Left cardiac atrium (tissue), 4 donors: ENCODE measurements at regions not wholly inside any gene's neighbourhood (a gene's known extent, or its start where the extent isn't known, plus 50 kb on each side); places are given as distances from the start of the nearest gene placed in this dataset.
A peak's percentile ranks its signal among the peaks of the same experiment; 100 is the strongest.
"Not testable (repeated sequence)": the region's sequence is repeated elsewhere in the genome, so short reads cannot be mapped to it uniquely, and the experiment has no call there.

Experiments
- ATAC-seq, 2 donors: fragments of 200-7000 bp; cut with Tn5 transposase; one replicate each; pipeline ENCODE4 v1.9.1; 2020; ENCODE audit warnings: mild to moderate bottlenecking in 2 of 2, moderate library complexity in 2 of 2
- DNase-seq: peaks from one replicate; pipeline ENCODE4 v3.0.0-alpha.2; 2020
- intact Hi-C, 2 donors: fragments of 100-400 bp; cut with DNase I; formaldehyde crosslinking; loops; one replicate each; pipeline versions ENCODE4 v1.14.1 to v1.15.1; 2022 to 2023
- donor health status: DM: no; HTN: yes; CAD: no.
- donor health status: DM: no; HTN: yes; CAD: no; lungs with severe emphysema.
- donor health status: DM: yes; HTN: yes; CAD: no.
- donor health status: Dilated cardiomyopathy.

DNA sequence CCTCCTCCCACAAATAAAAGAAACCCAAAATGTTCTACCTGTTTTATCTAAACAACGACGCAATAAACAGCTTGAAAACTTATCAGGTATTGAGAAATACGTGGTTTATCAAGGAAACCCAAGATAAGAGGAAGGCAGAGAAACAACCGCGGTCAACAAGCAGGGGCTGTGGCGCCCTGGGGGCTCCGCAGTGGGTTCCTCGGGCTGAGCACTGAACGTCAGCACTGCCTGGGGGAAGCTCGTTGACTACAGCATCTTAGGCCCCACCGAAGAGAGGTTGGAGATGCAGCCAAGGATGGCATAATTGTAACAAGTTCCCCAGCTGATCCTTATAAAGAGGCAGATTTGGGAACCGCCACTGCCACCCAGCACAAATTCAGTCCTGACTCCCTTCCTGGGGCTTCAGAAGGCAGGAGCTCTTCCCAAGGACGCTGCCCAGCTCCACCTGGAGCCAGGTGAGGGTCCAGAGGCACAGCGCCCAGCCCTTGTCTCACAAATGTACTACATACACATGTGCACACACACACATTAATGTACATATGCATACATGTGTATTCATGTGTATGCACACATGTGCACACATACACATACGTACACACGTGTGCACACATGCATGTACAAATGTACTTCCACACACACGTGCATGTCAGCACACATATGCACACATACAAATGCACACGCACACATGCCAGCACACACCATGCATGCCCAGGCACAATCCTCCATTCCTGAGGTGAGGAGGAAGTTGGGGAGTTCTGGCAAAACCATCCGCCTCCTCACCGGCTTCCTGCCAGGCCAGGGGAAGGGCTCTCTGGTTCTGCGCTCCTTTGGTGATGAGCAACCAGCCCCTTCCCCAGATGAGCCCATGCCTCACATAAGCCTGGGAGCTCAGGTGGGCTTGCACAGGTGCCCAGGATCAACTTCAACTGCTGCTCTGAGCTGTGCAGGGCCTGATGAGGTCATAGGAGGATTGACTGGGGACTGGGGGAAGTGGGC, 251.1 kb downstream of the NPHP4 start:
- intact Hi-C loops: loop anchor here (10.0 kb wide), 2 partner anchors 96 to 1086 kb away; partner anchors contain the start of gene AJAP1 (in 1 of the 2)
- DNase-seq (no peak), ATAC-seq (no peak)

DNA sequence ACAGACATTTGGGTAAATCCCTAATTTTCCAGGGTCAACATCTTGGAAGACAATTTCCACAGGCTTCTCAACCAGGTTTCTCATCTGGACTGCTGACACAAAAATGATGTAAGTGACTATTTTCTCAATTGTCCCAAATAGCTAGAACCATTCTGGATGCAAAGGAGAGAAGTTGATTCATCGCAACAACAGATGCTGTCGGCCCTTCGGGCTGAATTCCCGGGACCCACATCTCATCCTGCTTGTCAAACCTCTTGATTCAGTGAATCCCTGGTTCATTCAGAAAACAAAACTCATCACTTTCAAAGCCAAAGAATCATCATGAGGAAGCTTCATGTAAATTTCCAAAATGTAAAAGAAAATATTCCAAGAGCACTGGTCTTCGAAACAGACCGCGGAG, 251.8 kb downstream of the NPHP4 start:
- no peak for ATAC-seq
- no peak for DNase-seq
- intact Hi-C loops: loop anchor here (10.0 kb wide), 2 partner anchors 96 to 1086 kb away; partner anchors contain the start of gene AJAP1 (in 1 of the 2)

DNA sequence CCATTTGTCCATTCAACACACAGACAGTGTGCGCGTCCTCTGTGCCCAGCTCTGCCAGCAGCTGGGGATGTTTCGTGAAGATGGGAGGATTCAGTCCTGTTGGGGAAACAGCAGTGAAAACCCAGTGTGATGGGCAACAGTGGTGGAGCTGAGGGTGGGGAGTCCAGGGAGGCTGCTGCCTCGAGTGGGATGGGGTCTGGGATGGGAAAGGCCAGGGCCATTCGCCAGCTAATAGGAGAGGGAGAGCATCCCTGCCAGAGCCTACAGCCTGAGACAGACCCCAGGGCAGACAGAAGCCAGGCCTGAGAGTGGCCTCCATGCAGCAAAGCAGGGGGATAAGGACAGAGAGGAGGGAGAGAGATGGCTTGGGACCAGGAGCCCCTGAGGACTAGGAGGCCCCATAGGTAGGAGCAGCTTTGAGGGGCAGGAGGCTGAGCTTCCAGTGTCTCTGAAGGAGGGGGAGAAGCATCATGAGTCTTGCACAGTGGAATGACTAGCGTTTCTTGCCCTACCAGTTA, 252.6 kb downstream of the NPHP4 start:
- no peak for DNase-seq
- intact Hi-C loops: loop anchor here (10.0 kb wide), 2 partner anchors 95 to 1085 kb away; partner anchors contain the start of gene AJAP1 (in 1 of the 2)
- no peak for ATAC-seq

DNA sequence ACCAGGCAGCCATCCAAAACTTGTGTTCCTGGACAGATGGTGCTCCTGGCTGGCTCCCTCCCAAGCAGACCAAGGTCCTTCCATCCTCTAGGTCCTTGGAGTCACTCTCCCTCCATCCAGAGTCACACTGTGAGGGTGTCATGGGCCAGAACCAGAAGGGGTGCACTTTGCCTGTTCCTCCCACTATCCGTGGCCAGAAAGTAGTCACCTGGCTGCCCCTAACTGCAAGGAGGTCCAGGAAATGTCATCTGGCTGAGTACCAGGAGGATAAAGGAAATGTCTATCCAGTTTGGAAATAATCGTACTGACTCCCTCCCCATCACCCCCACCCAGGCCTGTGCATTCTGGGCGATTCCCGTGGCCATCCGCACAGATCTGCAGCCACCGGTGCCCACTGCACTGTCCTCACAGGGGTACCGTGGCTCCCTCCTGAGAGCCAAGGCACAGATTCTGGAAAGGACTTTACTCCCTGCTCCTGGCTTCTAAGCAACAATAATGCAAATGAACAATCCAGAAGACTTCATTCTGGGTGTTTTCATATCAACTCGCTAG, 253.2 kb downstream of the NPHP4 start:
- ATAC-seq (no peak), DNase-seq (no peak)
- intact Hi-C loops: no loop called here

DNA sequence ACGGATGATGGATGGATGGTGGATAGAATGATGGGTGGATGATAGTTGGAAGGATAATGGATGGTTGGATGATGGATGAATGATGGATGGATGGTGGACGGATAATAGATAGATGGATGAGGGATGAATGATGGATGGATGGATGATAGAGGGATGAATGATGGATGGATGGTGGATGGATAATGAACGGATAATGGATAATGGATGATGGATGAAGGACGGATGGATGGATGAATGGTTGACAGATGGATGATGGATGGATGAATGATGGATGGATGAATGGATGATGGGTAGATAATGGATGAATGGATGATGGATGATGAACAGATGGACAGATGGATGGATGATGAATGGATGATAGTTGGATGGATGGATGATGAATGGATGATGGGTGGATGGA, 255.1 kb downstream of the NPHP4 start:
- ATAC-seq: no peak
- intact Hi-C loops: no loop called here

DNA sequence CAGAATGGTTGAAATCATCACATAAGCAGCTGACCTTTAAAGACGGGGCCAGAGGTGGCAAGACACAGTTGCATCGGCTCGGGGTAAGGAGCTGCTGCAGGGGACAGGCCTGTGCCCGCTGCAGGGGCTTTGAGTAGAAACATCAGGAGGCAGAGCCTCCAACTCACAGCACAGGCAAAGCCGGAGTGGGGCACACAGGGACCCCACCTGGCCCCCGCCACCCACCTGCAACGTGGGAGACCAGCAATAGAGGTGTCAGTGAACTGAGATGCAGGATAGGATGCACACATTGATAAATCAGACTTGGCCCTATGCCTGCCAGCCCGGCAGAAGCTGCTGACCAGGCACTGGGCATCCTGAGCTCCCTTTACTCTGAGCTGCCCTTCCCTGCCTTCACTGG, 257.2 kb downstream of the NPHP4 start:
- intact Hi-C loops: no loop called here
- no peak for DNase-seq
- ATAC-seq: no peak

More for the DNA sequence above, 255.1 kb downstream of the NPHP4 start:
- DNase-seq: no peak

DNA sequence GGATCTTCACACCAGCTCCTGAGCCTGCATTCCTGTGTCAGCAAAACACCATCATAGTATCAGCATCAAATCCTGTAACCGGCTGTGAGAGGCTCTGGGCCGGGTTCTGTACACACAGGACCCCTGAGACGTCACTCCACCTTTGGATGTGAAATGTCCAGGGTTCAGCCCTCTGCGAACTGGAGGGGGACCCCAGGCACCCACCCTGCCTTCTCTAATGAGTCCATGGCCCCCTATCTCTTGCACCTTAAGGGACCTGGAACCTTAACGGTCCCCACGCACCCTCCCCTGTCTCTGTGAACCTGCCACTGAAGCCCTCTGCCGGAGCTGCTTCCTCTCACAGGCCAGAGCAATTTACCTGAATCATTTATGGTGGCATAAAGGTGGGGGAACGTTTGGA, 257.8 kb downstream of the NPHP4 start:
- ATAC-seq (no peak), DNase-seq (no peak)
- intact Hi-C loops: no loop called here

DNA sequence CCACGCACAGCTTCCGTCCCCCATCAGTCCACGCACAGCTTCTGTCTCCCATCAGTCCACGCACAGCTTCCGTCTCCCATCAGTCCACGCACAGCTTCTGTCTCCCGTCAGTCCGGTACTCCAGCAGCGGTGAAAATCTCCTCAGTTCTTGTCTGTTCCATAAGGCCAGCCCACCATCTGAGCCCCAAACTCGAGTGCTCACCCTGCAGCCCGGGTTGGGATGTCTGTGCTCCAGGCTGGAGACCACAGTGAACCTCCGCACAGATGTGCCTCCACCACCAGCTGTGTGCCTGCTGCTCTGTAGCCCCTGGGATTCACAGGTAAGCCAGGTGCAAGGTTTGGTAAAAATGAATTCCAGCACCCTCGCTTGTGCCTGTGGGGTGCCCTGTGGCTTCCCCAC, 258.6 kb downstream of the NPHP4 start:
- intact Hi-C loops: no loop called here
- ATAC-seq (no peak), DNase-seq (no peak)

DNA sequence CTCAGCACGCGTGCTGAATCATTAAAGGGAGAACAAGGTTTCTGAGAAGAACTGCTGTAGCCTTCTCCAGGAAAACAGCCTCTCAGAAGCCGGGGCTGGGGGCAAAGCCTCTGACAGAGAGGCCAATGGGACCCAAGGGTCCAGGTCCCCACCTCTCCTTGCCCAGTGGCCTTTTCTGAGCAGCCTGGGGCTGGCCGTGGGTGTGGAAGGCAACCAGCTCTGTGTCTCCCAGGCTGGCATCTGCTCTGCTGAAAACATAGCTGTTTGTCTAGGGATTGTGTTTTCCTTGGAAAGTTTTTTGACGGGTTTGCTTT, 261.2 kb downstream of the NPHP4 start:
- intact Hi-C loops: no loop called here
- DNase-seq (no peak), ATAC-seq (no peak)

DNA sequence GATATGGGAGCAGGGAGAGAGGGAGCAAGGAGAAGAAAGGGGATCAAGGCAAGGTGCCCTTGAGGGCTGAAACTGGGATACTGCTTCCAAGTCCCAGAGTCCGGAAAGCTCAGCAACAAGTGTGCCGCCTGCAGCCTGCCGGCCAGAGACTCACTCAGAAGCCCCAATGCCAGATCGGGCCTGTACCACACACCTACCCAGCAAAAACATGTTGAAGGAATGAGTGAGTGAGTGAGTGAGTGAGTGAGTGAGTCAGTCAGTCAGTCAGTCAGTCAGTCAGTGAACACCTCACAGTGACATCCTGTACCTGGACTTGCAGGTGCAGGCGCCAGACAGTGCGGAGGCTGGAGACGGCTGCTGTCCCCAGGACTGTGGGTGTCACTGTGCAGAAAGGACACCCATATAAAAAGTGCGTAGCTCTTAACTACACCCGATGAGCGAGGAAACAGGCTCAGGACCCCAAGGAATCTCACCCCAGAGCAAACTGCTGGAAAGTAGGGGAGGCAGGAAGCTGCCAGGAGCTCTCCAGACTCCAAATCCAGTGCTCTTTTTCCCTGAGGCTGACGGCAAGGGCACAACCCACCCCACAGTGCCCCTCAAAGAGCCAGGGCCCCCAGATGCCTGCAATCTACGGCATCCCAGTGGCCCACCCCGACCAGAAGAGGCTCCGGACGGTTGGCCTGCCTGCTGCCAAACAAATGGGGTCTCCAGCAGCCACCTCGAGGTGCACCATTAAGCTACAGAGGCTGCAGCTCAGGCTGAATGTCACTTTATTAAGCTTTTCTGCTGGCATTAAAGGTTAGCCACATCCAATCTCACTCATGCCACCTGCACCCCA, 261.7 kb downstream of the NPHP4 start:
- intact Hi-C loops: no loop called here
- ATAC-seq (no peak), DNase-seq (no peak)

DNA sequence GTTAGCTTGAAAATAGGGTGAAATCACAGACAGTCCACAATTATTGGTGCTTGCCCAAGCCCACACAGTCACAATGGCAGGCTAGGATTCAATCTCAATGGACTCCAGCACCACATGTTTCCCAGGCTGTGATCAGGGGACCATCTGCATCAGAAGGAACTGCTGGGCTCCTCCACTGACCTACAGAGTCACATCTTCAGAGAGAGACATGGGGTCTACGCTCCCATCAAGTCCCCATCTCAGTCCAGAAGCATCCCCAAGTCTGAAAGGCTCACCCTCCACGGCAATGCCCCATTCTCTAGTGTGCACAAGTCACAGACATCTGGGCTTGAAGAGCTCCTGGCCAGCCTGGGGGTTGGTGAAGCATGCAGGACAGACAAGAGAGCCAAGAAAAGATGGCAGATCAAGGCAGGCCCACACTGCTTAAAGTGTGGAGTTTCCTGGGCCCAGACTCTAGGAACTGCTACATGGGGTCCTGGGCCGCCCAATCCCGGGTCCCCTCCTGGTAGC, 262.5 kb downstream of the NPHP4 start:
- intact Hi-C loops: no loop called here
- no peak for DNase-seq
- ATAC-seq: no peak

DNA sequence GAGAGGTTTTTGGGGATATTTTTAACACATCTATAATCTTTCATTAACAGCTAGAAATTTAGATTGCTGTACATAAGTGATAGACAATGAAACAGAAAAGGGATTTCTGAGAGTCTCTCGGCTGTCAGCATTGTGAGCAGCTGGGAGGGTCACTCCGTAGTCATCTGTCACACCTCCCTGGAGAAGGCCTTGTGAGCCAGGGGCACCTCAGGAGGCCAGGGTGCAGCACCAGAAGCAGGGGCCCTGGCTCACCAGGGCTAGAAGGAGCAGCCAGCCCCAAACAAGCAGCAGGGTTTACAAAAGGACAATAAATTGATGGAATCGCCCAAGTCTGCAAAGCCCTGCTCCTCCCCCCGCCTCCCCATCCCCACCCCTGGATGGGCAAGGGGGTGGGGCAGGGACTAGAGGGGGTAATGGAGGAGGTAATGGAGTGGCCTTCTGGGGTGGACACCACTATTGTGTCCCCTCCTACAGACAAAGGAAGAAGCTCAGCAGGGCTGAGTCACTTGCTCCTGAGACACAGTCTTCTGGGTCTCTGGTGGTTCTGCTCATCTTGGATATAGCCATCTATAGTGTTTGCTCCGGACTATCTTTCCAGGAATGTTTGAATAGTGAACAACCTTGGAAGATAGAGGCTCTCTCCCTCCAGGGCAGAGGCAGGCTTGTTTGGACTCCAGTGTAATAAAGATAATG, 263.4 kb downstream of the NPHP4 start:
- ATAC-seq (no peak), DNase-seq (no peak)
- intact Hi-C loops: no loop called here

DNA sequence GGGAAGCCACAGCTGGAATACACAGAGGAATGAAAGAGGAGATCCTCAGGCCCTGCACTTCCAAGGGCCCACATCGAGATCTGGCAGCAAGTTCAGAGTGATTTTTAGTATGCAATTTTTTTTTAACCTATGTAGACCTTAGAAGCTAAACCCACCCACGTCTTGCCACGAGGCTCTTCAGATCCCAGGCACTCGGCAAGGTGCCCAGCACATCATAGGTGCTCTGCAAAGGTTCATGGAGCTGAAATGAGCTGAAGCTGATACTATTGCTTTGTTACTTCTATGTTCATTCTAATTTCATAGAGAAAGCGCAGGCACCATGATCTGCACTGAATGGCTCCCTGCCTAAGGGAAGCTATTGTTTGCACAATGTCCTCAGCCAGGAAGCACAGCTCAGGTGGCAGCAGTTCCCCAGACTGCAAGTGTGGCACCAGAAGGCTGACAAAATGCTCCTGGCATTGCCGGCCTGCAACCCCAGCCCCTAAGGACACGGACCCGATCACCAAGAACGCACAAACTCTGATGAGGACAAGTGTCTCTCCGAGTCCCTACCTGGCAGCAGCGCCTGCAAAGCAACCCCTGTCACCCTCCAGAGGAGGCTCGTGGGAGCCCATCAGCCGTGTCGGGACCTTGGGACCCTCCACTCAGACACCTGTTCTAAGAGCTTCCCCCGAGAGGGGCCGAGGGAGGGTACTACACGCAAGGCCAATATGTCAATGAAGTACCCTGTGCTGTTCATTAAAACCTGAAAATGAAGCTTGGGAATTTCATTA, 264.2 kb downstream of the NPHP4 start:
- intact Hi-C loops: no loop called here
- no peak for ATAC-seq
- no peak for DNase-seq

DNA sequence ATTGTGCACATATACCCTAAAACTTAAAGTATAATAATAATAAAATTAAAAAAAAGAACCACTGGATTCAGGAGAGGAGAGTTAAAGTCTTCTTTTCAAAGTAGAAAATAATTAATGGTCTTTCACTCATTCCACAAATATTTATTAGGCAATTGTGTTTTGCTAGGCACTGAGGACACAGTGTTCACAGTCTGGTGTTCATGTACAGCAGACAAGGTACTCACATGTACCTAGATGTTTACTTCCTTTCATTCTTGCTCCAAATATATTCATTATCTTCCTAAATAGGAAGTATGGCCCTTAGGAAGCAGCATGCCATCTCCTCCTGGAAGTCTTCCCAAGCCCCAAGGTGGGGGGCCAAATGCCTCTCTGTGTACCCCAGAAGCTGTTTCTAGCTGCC, 265.0 kb downstream of the NPHP4 start:
- intact Hi-C loops: no loop called here
- DNase-seq: no peak
- no peak for ATAC-seq

DNA sequence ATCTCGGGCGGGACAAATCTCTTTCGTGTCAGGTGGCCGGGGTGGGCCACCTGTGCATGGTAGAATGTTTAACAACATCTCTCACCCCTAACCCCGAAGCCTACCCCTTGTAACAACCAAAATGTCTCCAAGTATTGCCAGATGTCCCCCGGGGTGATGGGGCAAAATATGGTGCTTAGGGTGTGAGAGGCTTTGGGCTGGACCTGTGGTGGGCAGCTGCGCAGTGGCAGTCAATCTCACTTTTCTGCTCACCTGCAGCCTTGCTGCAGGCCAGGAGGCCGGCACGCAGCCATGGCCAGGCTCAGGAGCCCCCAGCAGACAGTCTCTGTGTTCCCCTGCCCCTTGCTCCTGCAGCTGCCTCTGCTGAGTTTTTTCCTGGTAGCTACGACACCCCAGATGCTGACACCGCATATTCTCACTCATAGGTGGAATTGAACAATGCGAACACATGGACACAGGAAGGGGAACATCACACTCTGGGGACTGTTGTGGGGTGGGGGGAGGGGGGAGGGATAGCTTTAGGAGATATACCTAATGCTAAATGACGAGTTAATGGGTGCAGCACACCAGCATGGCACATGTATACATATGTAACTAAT, 265.5 kb downstream of the NPHP4 start:
- ATAC-seq, intact Hi-C loops, DNase-seq: not testable (repeated sequence)

DNA sequence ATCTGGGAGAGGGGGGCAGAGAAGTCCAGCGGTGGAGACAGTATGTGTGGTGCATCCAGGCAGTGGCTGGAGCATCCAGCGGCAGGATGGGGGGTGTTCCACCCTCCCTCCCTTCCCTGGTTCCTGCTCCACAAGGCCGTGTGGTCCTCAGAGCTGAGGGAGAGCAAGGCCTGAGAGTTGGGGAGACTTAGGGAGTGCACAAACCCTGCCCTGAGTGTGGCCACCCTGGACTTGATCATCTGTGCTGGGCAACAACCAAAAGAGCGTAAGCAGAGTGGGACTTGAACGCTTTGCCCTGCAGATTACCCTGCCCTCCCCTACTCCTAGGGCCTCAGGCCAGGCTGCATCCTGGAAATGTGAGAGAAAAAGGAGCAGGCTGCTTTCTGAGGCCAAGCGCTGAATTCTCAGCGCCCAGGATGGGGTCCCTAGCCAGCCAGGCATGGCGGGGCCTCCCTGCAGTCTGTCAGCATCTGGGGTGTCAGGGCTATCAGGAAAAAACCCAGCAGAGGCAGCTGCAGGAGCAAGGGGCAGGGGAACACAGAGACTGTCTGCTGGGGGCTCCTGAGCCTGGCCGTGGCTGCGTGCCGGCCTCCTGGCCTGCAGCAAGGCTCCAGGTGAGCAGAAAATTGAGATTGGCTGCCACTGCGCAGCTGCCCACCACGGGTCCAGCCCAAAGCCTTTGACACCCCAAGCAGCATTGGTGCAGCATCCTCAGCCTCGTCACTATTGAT, 266.2 kb downstream of the NPHP4 start:
- intact Hi-C loops: no loop called here
- DNase-seq (no peak), ATAC-seq (no peak)

DNA sequence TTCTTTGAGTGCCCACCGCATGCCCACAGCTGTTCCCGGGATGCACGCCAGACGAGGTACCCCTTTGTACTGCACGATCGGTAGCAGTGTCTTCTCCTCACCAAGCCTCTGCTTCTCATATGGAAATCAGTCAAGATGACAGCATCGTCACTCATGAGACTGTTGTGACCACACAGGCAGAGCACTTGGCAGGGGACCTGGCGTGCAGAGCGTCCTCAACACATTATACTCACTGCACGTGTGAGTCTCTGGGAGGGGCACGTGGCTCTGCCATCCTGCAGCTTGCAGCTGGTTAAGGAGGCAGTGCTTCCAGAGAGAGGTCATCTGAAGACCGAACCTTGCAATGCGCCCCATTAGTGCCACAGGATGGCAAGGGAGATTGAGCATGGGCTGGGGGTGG, 266.8 kb downstream of the NPHP4 start:
- intact Hi-C loops: no loop called here
- ATAC-seq (peak in 1 of 2 donors; percentile 32), DNase-seq (no peak)
